CD1c-positive myeloid dendritic cell (primary cell): ENCODE measurements at regions not wholly inside any gene's neighbourhood (a gene's known extent, or its start where the extent isn't known, plus 50 kb on each side); places are given as distances from the start of the nearest gene placed in this dataset.
"Not testable (repeated sequence)": the region's sequence is repeated elsewhere in the genome, so short reads cannot be mapped to it uniquely, and the experiment has no call there.

ENCODE experiments used
- DNase-seq: peaks from one replicate; pipeline ENCODE4 v3.0.0-alpha.2; 2016; ENCODE audit errors: extremely low spot score

- DNase-seq = no peak
These were observed 862.9 kb upstream of the ACVR2A start for GRCh38 chr2:146981921-146982320.

DNA sequence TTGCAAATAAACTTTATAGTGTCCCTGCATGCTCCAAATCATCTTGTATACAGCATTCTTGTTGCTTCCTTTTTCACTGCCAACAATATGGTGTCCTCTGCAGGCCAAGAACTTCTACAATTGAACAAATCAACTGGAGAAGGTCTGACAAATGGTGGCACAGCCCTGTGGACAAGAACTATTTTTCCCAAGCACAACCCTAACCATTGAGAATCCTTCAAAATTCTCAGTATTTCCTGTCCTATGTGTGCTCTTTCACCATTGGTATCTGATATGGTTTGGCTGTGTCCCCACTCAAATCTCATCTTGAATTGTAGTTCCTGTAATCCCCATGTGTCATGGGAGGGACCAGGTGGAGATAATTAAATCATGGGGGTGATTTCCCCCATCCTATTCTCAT lies 865.1 kb upstream of the ACVR2A start:
- no peak for DNase-seq

- DNase-seq = no peak
These were observed 866.0 kb upstream of the ACVR2A start for GRCh38 chr2:146978577-146979555.

- not testable (repeated sequence) for DNase-seq
These were observed 873.8 kb upstream of the ACVR2A start for GRCh38 chr2:146970981-146971380.

DNA sequence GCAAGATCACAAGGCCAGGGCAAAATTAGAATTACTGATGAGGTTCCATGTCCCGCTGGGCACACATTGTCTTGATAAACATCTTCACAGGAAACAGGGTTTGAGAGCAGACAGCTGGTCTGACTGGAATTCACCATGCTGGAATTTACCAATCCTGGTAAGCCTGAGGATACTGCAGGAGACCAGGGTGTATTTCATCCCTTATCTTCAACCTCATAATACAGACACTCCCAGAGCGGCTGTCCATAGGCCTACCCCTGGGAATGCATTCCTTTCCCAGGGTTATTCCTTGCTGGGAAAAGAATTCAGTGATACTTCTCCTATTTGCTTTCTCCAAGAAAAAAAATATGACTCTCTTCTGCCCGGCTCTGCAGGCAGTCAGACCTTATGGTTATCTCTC lies 875.1 kb upstream of the ACVR2A start:
- not testable (repeated sequence) for DNase-seq

GRCh38 chr2:146964494-146964893 lies 880.3 kb upstream of the ACVR2A start:
- no peak for DNase-seq

GRCh38 chr2:146954544-146954943 lies 890.3 kb upstream of the ACVR2A start:
- DNase-seq = no peak

DNA sequence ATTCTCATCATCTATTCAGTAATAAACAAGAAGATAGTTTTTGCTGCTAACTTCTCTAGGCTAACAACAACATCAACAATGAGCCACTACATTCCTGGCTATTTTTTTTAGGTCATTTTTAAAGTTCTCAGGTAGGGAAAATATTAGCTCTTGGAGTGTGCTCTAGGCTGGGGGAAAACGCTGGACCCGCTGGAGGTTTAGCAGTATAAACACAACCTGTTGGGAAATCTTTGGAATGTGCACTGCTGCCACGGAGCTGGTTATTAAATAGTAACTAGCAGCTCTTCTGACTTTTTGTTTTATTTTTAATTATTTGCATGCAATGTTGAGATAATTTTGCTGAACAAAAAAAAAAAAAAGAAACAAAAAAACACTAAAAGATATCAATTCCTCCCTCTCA lies 892.1 kb upstream of the ACVR2A start:
- no peak for DNase-seq

GRCh38 chr2:146950911-146951310 lies 893.9 kb upstream of the ACVR2A start:
- DNase-seq = no peak

DNA sequence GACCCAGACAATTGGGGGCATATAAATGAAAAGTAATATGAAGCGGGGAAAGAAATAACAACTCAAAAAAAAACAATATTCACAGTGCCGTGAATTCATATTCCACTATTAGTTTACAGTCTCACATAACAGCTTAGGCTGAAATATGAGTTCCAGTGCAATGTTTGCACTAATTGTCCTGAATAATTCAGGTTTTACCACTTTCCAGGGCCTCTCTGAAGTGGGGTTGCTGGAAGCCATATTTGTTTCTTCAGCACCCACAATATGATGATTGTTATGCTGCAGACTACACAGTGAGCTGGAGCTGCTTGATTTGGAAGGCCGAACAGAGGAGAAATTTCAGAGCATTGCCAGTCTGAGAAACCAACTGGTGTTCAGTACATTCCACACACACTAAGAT lies 894.5 kb upstream of the ACVR2A start:
- no peak for DNase-seq

GRCh38 chr2:146949400-146949799 lies 895.4 kb upstream of the ACVR2A start:
- DNase-seq = no peak

GRCh38 chr2:146944601-146945000 lies 900.2 kb upstream of the ACVR2A start:
- DNase-seq = no peak

DNA sequence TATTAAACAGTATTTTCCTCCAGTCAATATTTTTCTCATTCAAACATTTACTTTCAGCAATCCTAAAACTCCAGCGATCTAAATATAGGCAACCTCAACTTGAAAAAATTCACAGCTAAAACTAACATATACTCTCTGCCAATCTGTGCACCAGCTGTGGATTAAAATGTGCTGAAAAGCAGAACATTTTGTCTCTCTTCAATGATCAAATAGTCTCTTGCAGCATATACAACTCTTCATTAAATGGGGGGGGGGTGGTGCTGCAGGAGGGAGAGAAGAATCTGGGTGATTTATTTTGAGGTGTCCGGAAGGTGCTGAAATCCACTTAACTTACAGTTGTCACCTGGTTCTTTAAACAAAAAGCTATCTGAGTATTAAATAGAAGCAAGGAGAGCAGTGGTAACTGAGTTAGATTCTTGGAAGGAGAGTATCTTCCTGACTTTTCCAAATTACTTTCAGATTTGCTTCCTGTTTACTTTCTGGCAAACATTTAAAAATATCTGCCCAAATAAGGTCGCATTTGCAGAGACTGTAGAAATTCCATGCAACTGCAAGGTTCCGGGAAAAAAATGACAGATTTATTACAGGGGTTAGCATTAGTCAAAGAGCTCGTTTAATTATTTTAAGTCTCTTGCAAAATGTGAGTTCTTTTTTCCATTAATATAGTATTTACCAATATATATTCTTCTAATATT lies 904.7 kb upstream of the ACVR2A start:
- DNase-seq = no peak

DNA sequence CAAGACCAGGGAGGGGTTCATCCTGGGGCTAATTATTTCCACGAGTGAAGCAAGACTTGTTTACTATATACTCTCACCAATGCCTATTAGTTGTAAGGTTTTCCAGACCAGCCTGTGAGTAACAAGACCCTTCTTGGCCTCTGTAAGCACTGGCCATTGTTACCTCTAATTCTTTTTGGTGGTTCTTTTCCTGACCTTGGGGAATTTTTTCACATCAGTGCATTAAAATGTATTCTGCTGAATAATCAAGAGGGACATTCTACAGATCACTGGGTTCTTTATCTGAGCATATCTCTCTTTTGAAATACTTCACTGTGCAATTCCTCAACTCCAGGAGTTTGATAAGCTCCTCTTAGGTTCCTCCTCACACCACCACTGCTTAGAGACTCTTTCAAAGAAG lies 909.9 kb upstream of the ACVR2A start:
- no peak for DNase-seq

DNA sequence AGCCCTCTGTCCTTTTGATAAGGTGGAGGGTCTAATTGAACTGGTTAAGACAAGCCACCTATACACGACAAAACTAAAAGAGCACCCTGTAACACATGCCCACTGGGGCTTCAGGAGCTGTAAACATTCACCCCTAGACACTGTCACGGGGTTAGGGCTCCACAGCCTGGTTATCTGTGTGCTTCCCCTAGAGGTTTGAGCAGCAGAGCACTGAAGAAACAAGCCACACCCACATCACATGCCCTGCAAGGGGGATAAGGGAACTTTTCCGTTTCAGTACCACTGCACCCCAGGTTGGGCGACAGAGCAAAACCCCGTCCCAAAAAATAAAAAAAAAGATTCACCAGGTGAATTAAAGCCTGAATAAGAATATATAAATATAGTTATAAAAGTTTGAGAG lies 913.7 kb upstream of the ACVR2A start:
- no peak for DNase-seq

- no peak for DNase-seq
These were observed 917.6 kb upstream of the ACVR2A start for GRCh38 chr2:146927080-146927711.

GRCh38 chr2:146918280-146918679 lies 926.5 kb upstream of the ACVR2A start:
- no peak for DNase-seq

DNA sequence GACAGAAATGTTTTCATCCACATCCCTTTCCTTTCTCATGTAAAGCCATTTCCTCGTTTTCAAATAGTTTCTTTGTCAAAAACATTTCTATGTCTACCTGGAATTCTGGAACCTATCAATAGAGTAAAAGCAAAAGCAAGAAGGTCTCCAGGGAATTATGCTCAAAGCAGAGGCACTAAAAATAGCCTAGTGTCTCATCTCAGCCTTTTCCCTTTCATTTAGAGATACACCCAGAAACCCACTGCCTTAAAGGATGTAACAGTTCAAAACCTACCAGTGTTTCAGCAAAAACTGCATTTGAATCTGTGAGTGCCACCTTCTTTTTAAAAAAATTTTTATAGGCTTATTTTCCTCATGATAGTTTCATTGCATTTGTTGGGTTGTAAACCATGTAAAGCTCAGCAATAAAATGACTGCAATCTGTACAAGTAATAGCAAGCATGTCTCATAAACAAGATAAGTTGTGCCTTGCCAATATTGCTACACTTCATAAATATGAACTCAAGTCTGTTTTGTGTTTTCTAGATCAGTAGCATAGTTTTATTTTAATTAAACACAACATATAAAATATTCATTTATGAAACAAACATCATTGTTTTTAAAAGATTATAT lies 927.3 kb upstream of the ACVR2A start:
- DNase-seq = no peak

DNA sequence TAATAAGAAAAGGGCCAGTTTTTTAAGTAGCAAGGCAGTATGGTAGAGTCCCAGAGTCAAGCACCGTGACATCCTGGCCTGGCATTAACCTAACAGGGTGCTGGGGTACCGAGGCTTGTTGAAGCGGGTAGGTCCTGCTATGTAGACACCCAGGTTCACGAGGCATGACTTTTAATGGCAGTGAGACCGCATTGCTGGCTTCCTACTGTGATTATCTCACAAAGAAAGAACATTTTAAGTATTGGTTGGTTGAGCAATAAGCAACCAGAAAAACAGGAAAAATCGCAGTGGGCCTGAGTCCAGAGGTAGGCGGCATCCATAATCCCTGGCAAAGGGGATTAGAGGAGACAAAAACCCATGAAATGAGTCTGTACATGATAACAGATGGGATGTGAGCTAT lies 927.9 kb upstream of the ACVR2A start:
- DNase-seq = no peak

- DNase-seq = no peak
These were observed 931.4 kb upstream of the ACVR2A start for GRCh38 chr2:146913476-146913875.

GRCh38 chr2:146912536-146912935 lies 932.3 kb upstream of the ACVR2A start:
- no peak for DNase-seq

DNA sequence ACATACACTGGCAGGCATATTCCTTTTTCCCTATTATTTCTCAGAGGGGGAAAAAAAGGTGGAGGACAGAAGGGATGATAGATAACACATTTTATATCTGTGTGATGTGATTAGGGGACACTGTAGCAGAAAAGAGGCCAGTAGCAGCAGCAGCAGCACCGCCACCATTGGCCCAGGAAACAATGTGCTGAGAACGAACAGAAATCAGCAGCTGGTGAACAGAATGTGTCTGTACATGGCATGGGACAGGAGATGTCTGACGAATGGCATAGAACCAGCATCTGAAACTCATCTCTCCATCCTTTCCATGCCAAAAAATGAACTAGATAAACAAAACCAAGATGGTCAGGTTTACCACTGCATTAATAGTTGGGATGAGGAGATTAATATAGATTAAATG lies 936.1 kb upstream of the ACVR2A start:
- no peak for DNase-seq
